HG02885 (cell line): ENCODE measurements at regions not wholly inside any gene's neighbourhood (a gene's known extent, or its start where the extent isn't known, plus 50 kb on each side); places are given as distances from the start of the nearest gene placed in this dataset.

Experiments used
- ATAC-seq: cut with Tn5 transposase; IDR thresholded peaks from one replicate; pipeline ENCODE4 v1.9.1; 2021; ENCODE audit warnings: mild to moderate bottlenecking; ENCODE audit not compliant: unreplicated experiment, poor library complexity

DNA sequence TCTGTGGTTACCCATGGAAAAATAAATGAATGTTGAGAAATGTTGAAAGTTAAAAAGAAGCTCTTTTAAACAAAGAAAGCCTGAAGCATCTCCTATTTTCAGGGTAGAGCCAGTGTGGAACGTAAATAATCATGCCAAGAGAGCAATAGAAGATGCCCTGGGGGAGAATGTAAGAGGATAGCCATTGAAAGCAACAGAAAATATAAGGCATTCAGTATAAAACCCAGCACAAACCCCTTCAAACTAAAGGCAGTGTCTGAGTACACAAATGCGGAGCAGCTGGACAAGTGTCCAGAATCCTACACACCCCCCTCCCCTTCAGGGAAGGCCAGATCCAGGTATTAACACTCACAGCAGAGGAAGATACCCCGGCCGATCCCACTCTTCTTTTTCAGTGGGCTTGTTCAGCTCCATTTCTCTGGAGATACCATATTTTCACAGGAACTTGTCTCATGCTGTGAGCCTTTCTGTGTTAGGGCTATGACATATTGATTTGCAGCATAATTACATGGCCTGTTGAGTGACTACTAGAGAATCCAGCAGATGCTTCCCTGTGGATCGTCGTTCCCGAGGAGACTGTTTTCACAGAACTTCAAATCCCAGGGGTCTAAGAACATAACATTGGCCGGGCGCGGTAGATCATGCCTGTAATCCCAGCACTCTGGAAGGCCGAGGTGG, 101.2 kb downstream of the PLK2 start:
- no peak for ATAC-seq

- no peak for ATAC-seq
These were observed 101.9 kb downstream of the PLK2 start for GRCh38 chr5:58357799-58358500.

GRCh38 chr5:58357121-58357520, 102.8 kb downstream of the PLK2 start:
- ATAC-seq = no peak

- no peak for ATAC-seq
These were observed 103.2 kb downstream of the PLK2 start for GRCh38 chr5:58356662-58357061.

- no peak for ATAC-seq
These were observed 105.1 kb downstream of the PLK2 start for GRCh38 chr5:58354827-58355226.

DNA sequence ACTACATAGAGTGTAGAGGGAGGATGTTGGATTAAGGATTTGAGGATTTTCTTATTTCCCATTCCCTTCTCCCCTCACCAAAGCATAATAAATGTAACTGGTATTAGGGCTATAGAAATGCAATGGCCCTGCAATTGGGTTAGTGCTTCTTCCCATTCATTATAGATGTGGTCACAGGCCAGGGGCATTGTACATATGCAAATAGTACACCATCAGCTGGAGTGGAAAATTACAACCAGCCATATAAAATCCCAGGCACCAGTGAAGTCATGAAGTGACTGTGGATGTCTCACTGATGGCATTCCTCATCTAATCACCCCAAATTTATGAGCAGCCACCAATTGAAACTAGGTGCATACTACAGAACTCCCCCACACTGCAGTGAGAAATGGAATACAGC, 105.9 kb downstream of the PLK2 start:
- no peak for ATAC-seq

- ATAC-seq = no peak
These were observed 108.7 kb downstream of the PLK2 start for GRCh38 chr5:58351190-58351589.

- ATAC-seq = no peak
These were observed 110.7 kb downstream of the PLK2 start for GRCh38 chr5:58348996-58349728.

DNA sequence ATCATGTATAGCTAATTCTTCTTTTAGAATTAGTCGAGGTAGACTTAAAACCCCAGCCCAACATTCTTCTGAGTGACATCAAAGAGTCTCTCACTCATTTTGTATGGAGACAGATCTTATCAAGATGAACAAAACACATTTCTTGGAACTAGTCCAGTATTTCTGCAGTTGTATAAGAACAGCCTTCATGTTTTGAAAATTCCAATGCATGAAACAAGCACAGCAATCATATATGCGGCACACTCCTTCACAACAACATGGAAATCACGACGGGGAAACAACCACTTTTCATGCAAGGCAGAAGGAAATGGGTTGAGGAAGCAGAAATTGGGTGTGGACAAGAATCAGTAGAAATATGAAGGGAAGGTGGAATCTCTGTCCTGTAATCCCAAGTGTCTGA, 113.8 kb downstream of the PLK2 start:
- ATAC-seq = no peak

- ATAC-seq = no peak
These were observed 118.4 kb downstream of the PLK2 start for GRCh38 chr5:58341476-58341875.

DNA sequence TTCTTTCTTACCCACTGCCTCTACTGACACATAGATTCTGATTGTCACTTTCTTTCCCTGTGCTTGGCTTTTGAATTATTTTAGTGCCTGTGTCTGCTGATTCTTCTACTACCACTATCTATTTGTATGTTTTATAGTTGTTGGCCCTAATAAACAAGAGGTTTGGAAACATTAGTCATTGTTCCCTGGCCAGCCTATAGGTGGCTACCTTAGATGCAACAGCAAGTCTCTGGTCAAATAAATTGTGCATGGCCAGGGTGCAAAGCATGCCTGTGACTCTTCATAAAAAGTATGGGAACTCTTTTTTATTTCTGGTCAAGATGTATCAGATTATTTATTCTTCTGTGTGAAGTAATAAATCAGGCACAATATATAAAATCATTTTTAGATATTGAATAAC, 124.4 kb downstream of the PLK2 start:
- no peak for ATAC-seq

DNA sequence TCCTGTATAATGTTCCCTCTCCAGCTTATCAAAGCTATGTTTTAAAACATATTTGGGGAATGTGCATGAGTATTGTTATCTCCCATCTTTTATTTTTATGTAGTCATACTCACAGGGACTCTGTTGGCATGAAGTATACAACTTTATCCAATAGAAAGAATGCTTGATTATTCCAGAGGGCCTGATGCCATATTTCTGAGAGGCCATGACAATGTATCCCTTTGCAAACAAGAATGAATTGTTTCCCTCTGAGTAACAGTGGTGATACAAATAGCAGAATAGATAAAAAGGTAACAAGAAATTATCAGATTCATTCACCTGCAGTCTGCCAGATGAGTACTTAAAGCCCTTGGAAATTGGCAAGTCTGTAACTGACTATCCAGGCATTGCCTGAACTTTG, 125.9 kb downstream of the PLK2 start:
- ATAC-seq = no peak

DNA sequence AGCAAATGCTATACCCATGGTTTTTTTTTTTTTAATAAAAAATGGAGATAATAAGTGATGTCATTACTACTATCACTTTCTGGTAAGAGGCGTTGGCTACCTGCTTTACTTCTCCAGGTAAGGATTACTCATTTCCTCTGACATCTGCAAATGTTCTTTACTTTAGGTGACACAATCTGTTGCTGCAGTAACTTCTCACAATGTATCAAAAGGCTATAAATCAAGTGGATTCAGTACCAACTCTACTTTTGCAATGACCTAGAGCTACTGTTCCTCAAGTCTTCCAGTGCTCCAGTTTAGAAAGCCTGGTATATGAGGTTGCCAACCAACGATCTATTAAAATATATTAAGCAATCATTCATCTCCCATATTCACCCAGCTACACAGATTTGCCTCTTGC, 129.1 kb downstream of the PLK2 start:
- ATAC-seq = no peak

DNA sequence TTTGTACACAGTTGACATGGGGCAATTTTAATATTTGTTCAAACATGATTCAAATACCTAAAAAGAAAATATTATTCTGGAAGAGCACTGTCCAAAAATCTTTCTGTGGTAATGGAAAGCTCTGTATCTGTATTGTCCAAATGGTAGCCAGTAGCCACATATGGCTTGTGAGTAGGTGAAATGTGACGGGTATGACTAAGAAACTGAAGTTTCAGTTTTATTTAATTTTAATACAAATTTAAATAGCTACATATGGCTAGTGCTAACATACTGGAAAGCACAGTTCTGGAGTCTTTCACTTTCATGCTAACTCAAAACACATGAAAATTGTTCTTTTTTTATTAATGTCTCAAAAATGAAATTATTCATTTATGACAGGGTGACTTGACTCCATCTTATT, 132.6 kb downstream of the PLK2 start:
- peak; percentile 89 for ATAC-seq

- ATAC-seq = no peak
These were observed 133.9 kb downstream of the PLK2 start for GRCh38 chr5:58326022-58326421.

GRCh38 chr5:58322453-58322852, 137.4 kb downstream of the PLK2 start:
- no peak for ATAC-seq

GRCh38 chr5:58318468-58318867, 141.4 kb downstream of the PLK2 start:
- ATAC-seq = no peak

DNA sequence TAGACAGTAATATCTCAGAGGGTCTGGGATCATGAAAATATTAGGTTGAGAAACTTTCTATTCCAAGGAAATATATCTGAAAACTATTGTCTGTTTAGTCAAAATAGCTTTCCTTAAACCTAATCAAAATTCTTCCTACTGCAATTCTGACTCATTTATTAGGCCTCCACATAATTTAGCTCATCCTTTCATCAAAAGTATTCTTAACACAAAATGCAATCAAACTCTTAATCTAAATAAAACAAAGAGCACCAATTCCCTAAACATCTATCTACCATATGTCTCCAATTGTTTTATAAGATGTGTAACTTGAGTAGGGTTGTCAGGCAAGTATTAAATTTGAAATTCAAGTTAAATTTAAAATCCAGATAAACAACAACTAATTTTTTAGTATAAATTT, 142.1 kb downstream of the PLK2 start:
- ATAC-seq = no peak

DNA sequence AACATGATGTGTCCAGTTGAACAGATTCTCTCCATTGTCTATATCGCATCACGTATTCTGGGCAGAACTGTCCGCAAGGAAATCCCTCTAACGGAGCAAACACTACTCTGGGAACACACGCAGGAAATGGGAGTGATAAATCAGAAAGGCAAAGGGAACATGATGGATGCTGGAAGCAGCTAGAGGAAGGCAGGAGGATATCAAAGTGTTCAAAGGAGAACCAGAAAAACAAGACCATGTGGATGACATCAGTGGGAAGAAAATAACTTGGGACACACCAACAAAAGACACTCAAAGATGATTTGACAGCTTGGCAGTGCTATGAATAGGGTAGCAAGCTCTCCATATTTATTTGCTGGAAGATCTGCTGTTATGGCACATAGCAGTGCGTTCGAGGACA, 142.9 kb downstream of the PLK2 start:
- no peak for ATAC-seq

- no peak for ATAC-seq
These were observed 144.1 kb downstream of the PLK2 start for GRCh38 chr5:58315794-58316193.

DNA sequence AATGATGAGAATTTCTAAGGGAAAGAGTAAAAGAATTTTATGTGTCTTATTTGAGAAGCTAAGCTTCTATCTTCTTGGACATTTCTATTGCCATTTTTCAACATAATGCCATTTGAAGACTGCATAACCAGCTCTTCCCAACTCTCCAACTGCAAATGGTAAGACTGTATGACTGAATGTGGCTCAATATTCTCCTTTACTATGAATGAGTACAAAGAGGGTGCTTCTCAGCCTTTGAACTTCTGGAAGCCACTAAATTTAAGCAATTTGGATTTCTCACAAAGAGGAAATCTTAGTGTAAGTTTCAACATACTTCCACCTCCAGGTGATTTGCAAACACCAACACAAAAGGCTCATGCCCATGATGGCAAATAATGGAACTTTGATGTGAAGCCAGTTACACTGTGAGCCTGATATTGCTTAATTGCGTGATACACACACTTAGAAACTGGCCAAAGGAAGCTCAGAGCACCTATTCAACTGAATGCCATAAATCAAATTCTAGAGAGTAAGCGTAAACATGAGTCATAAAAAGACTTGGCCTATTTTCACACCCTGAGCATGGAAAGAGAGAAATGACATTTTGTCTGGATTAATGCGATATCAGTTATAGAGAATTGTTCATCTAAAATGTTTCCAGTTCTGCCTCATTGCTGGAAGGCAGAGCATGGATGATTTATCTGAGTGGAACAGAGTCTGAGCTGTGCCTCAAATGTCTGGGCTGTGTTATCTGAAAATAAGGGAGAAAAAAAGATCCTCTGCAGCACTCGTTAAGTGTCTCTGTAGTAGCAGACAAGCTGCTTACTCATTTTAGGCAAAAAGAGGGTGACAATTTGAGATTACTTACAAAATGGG, 145.3 kb downstream of the PLK2 start:
- no peak for ATAC-seq
